Fibroblast of lung (primary cell): ENCODE measurements at regions not wholly inside any gene's neighbourhood (a gene's known extent, or its start where the extent isn't known, plus 50 kb on each side); places are given as distances from the start of the nearest gene placed in this dataset.

ENCODE experiments used
- EZH2 ChIP-seq: IDR thresholded peaks from 2 replicates; pipeline ENCODE4 v1.5.1; 2012; ENCODE audit warnings: low read length, control low read depth, mild to moderate bottlenecking; ENCODE audit errors: missing control alignments
- TF ChIP-seq, protein P1 (sequence below), 2 donors: IDR thresholded peaks in 1 of 2; conservative IDR thresholded peaks in 1 of 2; 1 replicate in 1 of 2; 2 replicates in 1 of 2; pipeline ENCODE4 v1.5.1; 2011 to 2012; ENCODE audit warnings: low read length in 2 of 2, control low read depth in 1 of 2, inconsistent platforms in 1 of 2, low read depth in 1 of 2, mild to moderate bottlenecking in 1 of 2

DNA sequence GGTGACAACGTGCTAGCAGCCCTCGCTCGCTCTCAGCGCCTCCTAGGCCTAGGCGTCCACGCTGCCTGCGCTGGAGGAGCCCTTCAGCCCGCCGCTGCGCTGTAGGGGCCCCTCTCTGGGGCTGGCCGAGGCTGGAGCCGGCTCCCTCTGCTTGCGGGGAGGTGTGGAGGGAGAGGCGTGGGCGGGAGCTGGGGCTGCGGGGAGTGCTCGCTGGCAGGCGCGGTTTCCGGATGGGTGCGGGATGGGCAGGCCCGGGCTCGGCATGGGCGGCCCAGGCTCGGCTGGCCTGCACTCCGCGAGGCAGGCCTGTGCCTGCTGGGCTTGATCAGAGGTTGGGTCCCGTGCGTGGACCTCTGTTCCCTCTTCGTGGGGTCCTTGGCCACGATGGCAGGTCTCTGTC, 472.6 kb downstream of the PRR16 start:
- TF ChIP-seq, protein P1, sequence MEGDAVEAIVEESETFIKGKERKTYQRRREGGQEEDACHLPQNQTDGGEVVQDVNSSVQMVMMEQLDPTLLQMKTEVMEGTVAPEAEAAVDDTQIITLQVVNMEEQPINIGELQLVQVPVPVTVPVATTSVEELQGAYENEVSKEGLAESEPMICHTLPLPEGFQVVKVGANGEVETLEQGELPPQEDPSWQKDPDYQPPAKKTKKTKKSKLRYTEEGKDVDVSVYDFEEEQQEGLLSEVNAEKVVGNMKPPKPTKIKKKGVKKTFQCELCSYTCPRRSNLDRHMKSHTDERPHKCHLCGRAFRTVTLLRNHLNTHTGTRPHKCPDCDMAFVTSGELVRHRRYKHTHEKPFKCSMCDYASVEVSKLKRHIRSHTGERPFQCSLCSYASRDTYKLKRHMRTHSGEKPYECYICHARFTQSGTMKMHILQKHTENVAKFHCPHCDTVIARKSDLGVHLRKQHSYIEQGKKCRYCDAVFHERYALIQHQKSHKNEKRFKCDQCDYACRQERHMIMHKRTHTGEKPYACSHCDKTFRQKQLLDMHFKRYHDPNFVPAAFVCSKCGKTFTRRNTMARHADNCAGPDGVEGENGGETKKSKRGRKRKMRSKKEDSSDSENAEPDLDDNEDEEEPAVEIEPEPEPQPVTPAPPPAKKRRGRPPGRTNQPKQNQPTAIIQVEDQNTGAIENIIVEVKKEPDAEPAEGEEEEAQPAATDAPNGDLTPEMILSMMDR (conservative IDR thresholded peaks at IDR 0.05 in 1 of 2, IDR thresholded peaks at IDR 0.05 in 1 of 2; ENCODE audit: low read depth in 1 of 2, low read length in 2 of 2), result no peak
- no peak for TF ChIP-seq EZH2
